ENCODE measurements at regions not wholly inside any gene's neighbourhood (a gene's known extent, or its start where the extent isn't known, plus 50 kb on each side); places are given as distances from the start of the nearest gene placed in this dataset.

DNA sequence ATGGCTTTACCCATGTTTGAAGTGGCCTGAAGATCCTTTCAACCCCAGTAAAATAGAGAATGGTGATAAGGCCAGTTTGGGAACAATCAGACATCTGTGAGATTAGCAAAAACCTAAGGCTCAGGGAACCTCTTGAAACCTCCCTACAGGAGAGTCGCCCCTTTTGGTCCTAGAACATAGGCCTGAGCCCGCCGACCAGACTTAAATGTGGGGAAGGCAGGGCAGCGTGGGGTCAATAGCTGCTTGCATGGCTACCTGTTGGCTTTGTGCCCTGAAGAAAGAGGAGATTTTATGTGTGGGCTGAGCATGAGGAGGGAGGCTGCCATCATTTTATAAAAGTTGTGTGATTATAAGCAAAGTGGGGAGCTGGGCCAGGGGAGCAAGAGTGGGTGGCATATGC lies 97.6 kb upstream of the TBX20 start:
- TF ChIP-seq EP300 (conservative IDR thresholded peaks at IDR 0.05; ENCODE audit: poor library complexity, severe bottlenecking) = no peak
- no peak for TF ChIP-seq EZH2 (IDR thresholded peaks at IDR 0.05; ENCODE audit: borderline replicate concordance, insufficient read depth, low read length, poor library complexity, severe bottlenecking)
- no peak for TF ChIP-seq POLR2AphosphoS5 (IDR thresholded peaks at IDR 0.05)
- no peak for TF ChIP-seq MXI1 (conservative IDR thresholded peaks at IDR 0.05; ENCODE audit: poor library complexity, severe bottlenecking)
- TF ChIP-seq, protein P1, sequence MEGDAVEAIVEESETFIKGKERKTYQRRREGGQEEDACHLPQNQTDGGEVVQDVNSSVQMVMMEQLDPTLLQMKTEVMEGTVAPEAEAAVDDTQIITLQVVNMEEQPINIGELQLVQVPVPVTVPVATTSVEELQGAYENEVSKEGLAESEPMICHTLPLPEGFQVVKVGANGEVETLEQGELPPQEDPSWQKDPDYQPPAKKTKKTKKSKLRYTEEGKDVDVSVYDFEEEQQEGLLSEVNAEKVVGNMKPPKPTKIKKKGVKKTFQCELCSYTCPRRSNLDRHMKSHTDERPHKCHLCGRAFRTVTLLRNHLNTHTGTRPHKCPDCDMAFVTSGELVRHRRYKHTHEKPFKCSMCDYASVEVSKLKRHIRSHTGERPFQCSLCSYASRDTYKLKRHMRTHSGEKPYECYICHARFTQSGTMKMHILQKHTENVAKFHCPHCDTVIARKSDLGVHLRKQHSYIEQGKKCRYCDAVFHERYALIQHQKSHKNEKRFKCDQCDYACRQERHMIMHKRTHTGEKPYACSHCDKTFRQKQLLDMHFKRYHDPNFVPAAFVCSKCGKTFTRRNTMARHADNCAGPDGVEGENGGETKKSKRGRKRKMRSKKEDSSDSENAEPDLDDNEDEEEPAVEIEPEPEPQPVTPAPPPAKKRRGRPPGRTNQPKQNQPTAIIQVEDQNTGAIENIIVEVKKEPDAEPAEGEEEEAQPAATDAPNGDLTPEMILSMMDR (IDR thresholded peaks at IDR 0.05; ENCODE audit: poor library complexity, severe bottlenecking) = no peak
- no peak for TF ChIP-seq SMC3 (conservative IDR thresholded peaks at IDR 0.05; ENCODE audit: poor library complexity)
